Activated gamma-delta T cell (primary cell): ENCODE measurements at regions not wholly inside any gene's neighbourhood (a gene's known extent, or its start where the extent isn't known, plus 50 kb on each side); places are given as distances from the start of the nearest gene placed in this dataset.

Experiments used
- DNase-seq: peaks from one replicate; lab custom pipeline; 2025; lab: John Stamatoyannopoulos, UW

DNA sequence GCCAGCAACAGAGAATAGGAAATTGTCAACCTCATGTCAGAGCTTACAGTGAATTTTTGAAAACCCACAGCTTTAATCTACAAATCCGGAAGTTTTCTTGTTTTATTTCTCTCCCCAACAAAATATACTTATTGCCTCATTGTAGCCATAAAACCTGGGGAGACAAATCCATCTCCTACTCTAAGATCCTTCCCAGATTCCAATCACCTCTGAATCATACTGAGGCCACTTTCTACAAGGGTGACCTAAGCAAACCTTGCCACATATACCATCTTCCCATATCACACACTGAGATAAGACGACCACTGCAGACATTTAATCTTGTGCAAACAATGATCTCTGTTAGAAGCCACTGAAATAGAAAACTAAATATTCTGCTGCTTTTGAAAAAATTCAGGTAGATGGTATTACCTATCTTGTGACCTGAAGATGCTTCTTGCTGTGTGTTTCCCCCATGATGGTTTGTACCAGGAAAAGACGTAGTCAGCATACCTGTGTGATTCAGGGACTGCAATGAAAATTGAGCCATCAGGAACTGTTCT lies 171.5 kb upstream of the DUSP10 start:
- DNase-seq = no peak

DNA sequence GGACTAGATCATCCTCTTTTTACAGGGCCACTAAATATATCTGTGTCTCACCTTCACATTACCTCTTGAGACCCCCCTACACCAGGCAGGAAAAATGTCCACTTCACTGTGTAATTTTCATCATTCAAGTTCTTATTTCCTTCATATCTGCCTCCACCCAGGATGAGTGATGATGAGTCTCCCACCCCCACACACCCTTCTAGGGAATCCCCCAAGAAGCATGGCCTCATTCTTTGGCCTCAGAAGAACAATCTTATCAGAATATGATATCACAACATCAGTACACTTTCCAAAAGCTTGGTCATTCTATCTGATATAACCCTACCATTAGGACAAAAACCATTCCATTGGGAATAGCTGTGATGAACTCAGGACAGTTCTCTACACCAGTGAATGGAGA lies 170.3 kb upstream of the DUSP10 start:
- no peak for DNase-seq

DNA sequence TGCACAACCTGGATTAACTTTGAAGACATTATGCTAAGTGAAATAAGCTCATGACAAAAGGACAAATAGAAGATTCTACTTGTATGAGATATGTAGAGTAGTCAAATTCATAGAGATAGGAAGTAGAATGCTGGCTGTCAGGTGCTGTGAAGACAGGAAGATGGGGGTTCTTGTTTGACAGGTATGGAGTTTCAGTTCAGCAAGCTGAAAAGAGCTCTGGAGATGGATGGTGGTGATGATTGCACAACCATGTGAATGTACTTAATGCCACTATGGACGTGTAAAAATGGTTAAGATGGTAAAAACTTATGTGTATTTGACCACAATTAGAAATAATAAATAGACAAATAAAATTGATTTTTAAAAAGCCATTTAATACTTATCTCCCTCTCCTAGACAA lies 169.8 kb upstream of the DUSP10 start:
- no peak for DNase-seq

DNA sequence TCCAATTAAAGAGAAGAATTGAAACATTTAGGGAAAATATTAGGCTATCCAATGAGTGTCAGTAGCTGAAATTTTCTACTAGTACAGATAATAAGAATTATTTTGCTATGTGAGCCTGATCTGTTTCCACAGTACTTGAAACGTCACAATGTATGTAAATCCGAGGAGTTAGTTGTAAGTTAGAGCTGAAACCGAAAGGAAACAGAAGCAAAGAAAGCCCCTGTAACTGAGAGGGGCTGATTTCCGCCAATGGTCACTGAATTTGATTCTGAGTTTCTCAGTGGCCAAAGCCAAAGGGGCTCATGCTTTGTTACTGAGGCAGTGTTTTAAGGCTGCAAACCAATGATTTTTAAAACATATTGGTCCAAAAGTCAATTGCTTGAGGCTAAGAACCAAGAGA lies 168.3 kb upstream of the DUSP10 start:
- DNase-seq = no peak

DNA sequence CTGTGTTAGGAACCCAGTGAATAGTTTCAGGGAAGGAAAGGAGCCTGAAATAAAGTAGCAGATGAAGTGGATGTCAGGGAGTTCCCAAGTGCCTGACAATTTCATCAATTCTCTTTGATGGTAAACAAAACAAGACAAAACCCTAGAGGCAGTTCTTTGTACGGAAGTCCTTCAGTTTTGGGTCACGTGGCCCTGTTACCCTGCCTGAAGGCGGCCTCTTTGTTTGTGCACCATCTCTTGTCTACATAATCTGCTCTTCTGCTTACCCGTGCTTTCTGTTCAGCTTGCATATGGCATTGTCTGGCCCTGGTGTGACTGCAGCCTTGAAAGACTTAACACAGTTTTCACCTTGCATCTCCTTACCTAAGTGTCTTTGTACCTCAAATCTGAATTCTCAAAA lies 166.7 kb upstream of the DUSP10 start:
- DNase-seq = no peak

DNA sequence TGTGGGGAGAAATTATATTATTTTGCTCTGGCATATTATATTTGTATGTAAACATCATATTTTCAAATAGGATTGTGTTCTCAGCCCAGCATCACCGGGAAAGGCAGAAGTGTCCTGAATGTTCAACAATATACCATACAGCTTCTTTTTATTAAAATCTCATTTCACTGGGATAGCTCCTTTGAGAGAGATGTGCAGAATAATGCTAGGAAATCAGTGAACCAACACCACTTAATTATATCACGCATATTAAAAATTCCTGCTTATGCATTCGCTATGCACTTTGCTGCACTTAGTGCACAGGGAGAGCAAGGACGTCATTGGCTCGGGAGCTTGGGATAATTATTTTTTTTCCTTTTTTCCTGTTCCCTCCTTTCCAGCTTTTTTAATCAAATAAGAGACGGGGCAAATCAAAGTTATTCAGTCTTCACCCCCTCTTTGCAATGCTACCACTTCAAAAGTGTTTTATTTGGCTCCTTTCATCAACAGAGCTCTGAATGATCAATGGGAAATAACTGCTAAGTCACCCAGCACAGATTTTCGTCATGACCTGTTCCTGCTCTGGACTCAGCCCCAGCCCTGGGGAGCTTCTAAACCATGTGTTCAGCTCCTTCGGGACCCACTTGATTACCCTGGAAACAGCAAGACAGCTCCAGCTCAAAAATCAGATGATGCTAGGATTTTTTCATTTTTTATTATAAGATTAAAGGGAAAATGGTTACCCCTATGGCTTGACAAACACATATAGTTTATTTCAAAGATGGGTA lies 165.5 kb upstream of the DUSP10 start:
- no peak for DNase-seq

DNA sequence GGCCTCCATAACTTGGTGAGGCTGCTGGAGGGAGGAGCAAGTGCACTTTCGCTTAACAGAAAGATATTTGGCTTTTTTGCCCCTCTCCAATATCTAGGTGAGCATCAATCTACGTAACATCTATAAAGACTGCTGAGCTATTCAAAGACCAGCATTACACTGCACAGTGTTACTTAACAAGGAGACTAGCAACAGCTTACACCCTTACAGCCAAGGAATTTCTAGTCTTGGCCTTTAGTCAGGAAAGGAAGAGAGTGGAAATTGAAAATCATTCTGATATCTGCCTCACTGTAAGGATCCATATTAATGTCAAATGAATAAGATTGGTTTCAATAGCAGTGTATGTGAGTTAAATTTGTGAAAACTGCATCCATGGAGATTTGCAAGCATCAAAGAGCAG lies 163.9 kb upstream of the DUSP10 start:
- no peak for DNase-seq

DNA sequence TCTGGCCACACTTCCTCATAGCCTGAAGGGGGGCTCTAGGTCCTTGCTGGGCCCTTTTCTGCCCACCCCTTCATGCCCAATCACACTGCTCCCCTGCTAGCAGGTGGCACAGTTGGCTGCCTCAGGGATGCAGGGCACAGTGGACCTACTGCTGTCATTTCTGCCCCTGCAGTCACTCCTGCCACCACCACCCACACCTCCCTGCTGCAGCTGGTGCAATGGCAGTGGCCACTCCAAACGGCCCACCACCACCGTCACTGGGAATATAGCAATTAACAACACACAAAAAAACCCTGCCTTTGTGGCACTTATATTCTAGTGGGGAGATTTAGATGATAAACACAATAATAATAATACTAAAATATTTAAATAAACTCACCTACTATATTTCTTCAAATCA lies 162.4 kb upstream of the DUSP10 start:
- DNase-seq = no peak

DNA sequence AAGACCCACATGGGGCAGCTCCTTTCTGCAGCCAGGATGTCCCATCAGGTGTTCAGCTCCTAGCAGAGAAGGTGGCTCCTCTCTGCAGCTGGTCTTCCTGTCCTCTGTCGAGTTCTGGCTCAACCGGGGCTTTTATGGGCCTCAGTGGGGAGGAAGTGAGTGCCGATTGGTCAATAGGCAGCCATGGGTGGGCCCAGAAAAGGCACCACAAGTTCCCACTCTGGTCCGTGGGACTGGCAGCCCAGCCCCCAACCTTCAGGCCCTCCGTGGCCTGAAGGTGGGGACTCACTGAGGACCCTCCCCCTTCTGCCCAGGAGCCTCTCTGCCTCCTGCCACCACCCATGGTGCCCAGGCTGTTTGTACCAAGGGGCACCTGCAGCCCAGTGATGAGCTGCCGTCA lies 161.7 kb upstream of the DUSP10 start:
- no peak for DNase-seq

DNA sequence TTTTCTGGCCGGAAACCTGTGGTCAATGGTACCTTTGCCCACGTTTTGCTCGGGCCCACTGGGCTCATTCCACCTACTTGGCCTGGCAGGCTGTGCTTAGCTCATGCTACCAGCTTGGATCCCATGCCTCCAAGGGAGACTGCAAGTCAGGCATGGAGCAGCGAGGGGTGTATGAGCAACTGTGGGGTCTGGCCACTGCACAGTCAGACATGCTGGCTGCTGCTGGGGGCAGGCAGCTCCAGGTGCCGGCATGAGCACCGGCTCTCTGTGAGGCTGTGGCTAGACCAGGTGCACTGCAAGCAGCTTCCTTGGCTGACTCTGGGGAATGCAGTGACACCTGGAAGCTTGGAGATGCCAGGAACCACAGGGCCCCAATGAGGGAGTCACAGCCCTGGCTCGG lies 161.1 kb upstream of the DUSP10 start:
- DNase-seq = no peak

DNA sequence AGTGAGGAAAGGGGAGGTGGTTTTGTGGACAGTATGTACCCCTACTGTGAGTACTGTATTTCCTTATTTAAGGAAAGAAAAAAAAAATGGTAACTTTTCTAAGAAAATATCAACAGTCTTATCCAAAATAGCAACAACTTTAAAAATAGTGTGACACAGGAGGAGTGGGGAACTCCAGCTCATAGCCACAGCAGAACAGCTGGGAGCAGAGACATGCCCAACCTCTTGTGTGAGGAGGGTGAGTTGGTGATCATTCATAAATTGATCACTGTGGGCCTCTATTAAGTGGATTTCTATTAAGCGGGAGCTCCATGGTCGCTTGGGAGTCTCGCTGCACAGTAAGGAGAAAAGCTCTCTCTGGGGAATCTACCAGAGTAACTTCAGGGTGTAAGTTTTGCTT lies 158.8 kb upstream of the DUSP10 start:
- no peak for DNase-seq

DNA sequence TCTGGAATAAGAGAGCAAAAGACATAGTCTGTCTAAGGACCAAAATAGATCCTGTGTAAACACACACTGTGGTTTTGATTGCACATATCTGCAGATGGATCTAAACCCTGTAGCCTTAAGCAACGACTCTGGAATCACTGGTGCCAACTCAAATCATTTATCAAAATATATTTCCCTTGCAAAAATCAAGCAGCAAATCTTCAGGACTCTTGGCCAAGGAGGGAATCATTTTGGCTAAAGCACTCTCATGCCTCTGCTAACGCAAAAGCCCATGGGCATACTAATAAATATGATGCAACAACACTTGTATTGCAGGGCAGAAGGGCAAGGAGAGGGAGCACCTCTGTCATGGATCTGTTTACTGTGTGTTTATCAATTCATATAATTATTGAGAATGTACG lies 155.4 kb upstream of the DUSP10 start:
- no peak for DNase-seq

DNA sequence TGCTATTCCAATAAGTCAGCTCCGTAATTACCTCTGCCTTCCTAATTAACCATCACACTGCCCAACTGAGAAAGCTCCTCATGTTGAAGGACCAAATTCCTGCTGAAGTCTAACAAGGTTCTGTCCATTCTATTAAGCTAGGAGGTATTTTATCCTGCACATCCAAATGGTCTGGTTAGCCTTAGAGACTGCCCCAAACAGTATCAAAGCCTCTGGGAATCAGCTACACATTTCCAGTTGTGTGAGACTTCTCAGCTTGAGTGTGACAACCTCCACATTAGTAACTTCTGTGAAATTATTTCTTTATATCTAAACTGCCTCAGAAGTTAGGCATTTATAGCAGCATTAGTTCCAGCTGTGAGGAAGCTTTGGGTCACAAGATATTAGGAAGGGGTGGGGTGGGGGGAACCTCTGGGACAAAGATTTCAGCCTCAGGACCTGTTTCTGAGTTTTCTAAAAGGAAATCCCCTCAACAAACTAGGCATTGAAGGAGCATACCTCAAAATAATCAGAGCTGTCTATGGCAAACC lies 150.5 kb upstream of the DUSP10 start:
- no peak for DNase-seq

DNA sequence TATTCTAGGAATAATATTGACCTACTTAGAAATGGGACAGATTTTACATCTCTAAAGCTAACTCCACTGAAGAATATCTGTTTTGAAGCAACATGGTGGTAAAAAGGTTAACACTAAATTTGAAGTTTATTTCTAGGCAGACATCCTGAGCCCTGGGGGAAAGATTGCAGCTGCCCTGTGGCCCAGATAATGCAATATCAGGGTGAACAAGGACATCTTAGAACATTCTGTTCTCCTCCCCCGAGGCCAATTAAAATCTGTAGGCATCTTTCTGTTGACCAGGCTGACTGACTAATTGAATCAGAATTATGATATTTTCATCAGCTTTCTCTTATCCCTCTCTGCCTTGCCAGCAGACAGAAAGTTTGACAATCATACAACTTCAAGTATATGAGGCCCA lies 149.8 kb upstream of the DUSP10 start:
- DNase-seq = no peak

DNA sequence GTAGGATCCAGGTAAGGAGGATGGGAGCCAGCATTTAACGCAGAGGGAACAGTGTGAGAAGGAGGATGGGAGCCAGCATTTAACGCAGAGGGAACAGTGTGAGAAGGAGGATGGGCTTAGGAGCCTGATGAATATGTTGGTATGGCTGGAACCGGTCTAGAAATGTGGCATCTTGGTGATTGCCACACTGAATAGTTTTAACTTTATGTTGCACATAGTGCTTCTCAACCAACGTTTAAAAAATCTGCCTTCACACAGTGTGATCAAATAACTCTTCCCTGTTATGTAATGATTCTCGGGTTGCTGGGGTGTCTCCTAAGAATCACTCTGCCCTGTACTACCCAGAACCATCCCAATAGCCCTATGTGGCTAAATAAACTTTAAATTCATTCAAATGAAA lies 146.9 kb upstream of the DUSP10 start:
- no peak for DNase-seq

DNA sequence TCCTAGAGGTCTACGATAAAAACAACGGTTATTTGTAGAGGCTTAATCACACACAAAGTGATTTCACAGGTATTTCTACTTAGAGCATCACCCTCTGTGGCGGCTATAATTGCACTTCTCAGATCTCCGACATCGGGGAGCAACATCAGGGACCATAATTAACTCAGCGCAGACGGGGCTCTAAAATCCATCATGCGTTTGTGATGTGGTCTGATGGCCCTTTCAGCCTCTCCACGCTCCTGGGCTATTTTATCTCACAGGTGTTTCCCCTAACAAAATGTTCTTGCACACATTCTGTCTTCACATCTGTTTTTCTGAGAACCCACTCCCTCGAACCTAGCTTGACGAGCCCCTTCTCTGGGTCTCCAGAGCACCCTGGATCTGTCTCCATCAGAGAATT lies 146.3 kb upstream of the DUSP10 start:
- no peak for DNase-seq

DNA sequence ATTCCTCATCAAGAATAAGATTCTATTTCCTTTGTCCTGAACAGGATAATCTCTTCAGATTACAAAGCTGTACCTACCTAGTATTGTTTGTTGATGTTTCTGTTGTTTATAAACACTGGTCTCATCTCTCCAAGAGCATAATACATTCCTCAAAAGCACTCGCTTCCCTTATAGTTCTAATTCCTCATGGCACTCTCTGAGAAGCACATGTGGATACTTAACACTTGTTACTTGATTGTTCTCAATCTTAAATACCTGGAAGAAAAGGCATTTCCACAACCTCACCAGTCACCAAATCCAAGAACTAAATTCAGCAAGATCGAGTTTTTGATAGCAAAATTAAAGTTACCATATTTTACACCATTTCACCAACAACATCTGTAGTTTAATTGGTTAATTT lies 145.9 kb upstream of the DUSP10 start:
- no peak for DNase-seq

DNA sequence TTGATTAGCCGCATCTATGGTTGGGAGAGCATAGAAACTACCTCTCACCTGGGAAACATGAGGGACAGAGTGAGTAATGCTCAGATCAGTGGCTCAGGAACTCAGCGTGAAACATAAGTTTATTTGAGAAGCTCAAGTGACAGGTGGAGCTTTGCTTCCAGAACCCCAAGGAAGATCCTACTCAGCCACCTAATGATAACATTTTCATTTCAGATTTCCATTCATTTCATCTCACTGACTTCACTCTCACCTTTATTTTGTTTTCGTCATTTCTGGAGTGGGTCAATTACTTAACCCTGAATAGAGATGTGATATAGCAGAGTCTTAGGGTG lies 145.5 kb upstream of the DUSP10 start:
- no peak for DNase-seq

DNA sequence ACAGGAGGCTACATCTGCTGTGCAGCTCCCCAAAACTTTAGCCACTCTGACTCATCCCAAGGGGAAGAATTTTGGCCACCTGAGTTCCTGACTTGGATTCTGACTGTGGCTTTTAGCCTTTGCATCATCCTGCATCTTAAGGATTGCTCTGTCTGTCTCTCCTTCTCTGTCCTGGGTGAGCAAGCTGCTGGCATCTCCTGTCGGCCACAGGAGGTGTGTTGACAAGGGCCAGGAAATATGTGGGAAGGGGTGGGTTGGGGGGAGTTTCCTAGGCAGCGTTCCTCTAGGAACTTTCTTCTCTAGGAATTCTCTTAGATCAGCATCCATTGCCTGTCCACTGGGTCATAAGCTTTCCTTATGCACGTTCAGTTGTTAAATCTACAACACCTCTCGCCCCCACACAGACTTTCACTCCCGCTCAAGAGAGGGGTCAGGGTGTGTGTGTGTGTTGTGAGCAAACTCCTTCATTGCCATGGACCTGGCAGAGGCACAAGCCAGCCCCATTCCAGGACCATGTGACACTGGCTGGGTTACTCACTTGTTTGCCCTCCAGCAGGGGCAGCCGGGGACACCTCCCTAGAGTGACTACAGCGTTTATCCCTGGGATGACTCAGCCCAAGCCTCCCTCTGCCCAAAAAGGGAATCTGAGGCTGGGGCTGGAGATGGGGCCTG lies 145.0 kb upstream of the DUSP10 start:
- no peak for DNase-seq

DNA sequence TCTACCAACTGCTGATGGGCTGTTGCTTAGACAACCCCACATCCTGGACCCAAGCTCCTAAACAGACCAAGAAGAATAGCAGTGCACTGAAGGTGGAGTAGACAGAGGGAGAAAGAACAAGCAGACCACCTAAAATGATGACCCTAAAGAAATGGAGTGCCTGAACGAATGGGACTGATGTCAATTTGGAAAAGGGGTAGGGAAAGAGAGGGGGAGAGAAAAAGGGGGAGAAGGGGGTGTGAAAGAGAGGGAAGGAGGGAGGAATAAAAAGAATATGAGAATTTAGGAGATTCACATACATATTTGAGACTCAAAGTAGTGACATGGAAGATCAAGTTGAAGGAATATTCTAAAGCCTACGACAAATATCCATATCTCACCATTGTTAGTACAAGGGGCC lies 144.4 kb upstream of the DUSP10 start:
- no peak for DNase-seq

DNA sequence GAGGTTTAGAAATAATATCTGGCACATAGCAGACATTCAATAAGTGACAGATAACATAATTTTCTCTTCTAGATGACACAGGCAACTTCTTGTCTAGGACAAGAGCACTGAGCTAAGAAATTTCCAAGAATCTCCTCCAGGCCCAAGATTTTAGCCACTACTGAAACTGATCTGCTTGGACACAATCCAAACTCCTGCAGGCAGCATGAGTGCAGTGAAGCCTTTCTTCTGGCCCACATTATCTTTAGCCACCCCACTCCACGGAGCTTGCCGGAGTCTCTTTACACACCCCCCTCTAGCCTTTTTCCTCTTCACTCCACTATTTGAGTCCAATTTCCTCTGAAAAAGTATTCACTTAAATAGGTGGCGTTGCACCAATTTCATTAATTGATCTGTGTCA lies 142.9 kb upstream of the DUSP10 start:
- no peak for DNase-seq

DNA sequence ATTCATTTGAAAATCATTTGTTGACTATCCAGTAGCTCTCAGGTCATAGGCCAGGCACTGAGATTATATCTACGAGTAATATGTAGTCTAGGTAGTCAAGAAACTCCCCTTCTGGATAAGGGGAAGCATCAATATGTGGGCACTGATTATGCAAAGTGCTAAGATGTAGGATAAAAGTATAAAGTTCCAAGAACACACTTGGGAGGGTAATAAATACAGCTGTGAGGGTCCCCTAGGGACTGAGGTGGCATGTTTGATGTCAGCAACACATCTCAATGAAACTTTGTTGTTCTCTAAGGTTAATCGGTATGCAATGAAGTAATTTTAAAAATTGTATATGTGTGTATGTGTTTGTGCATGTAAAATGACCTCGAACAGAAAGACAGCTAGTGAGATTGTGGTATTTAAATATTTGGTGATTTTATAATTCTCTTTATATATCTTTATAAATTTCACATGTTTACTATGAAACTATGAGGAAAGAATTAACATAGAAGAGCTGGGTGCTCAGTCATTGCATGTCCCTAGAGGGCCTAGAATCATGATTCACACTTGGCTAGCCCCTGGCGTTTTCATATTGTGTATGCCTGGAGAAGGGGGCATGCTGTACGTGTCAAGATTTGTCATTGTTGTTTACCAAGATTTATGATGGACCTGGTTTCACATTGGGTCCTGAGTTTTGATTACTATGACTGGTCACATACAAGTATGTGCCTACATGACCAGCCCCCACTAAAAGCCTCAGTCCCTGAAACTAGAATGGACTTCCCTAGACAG lies 140.1 kb upstream of the DUSP10 start:
- no peak for DNase-seq

DNA sequence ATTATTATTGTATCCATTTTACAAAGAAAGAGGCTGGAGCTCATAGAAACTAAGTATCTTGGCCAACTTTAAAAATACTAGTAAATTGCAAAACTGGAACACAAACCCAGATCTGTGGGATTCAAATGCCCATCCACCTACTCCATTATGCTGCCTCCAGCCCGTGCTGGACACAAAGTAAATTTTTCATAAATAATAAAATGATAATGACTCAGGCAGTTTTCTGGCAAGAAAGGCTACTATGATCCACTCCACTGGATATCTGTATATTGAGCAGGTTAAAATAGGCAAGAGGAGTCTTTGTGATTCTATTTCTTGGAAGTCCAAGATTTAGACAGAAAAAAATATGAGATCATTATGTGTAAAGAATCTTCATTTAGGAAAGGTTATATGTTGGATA lies 138.3 kb upstream of the DUSP10 start:
- no peak for DNase-seq
